ENCODE measurements at regions not wholly inside any gene's neighbourhood (a gene's known extent, or its start where the extent isn't known, plus 50 kb on each side); places are given as distances from the start of the nearest gene placed in this dataset.

DNA sequence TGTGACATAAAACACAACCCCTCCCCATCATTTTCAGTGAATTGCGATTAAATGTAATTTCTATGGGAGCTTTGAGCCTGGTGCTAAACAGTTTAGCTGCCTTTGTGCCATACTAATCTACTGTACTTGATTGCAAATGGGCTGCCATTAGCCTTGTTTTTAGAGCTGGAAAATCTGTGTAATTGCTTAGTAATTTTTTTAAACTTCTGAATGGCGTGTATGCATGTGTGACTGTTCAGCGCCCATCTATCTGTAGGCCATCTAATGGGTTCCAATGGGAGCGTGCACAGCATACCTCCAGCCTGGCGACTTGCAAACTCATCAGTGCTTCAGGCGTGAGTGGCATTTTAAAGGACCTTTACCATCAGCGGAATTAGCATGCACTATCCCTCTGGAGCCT lies 142.7 kb upstream of the KIRREL3 start:
- TF ChIP-seq POLR2AphosphoS5 (IDR thresholded peaks at IDR 0.05; ENCODE audit: insufficient read depth, low read depth, low read length), result no peak
- TF ChIP-seq MYC (IDR thresholded peaks at IDR 0.05; ENCODE audit: low read depth, low read length), result no peak
- TF ChIP-seq CTCF (IDR thresholded peaks at IDR 0.05; ENCODE audit: extremely low read depth in 1 of 2, insufficient read depth in 1 of 2, low read depth in 1 of 2, low read length in 2 of 2), result no peak
- no peak for TF ChIP-seq EZH2 (IDR thresholded peaks at IDR 0.05; ENCODE audit: borderline replicate concordance, low read depth, low read length, severe bottlenecking)
- TF ChIP-seq POLR2A (IDR thresholded peaks at IDR 0.05; ENCODE audit: low read depth, low read length), result no peak
- no peak for TF ChIP-seq GATA2 (IDR thresholded peaks at IDR 0.05; ENCODE audit: insufficient read depth, insufficient read length, low read depth, low read length)

Data from endothelial cell of umbilical vein (primary cell).